Transverse colon (tissue), 3 donors: ENCODE measurements at regions not wholly inside any gene's neighbourhood (a gene's known extent, or its start where the extent isn't known, plus 50 kb on each side); places are given as distances from the start of the nearest gene placed in this dataset.
A peak's percentile ranks its signal among the peaks of the same experiment; 100 is the strongest.

ENCODE experiments used
- EP300 ChIP-seq: sonication (generic); formaldehyde crosslinking; IDR thresholded peaks from one replicate; pipeline ENCODE4 v1.6.1; 2017; ENCODE audit warnings: antibody characterized with exemption, low read depth
- POLR2A ChIP-seq: fragments of 450-650 bp; IDR thresholded peaks from one replicate; pipeline ENCODE4 v1.6.1; 2016; ENCODE audit warnings: antibody characterized with exemption, mild to moderate bottlenecking, moderate library complexity
- POLR2AphosphoS5 ChIP-seq, 3 donors: sonication (generic); formaldehyde crosslinking; IDR thresholded peaks; one replicate each; pipeline ENCODE4 v1.6.1; 2016; ENCODE audit warnings: antibody characterized with exemption in 3 of 3

- TF ChIP-seq POLR2AphosphoS5 (IDR thresholded peaks at IDR 0.05): peak; percentile 50 to 62 (median 53)
- no peak for TF ChIP-seq POLR2A
- TF ChIP-seq EP300: no peak
These were observed 219.9 kb downstream of the MN1 start for GRCh38 chr22:27581688-27582087.
